Lung (tissue), 11 donors: ENCODE measurements at regions not wholly inside any gene's neighbourhood (a gene's known extent, or its start where the extent isn't known, plus 50 kb on each side); places are given as distances from the start of the nearest gene placed in this dataset.

Source experiments
- ATAC-seq: fragments of 200-7000 bp; cut with Tn5 transposase; one replicate; pipeline ENCODE4 v1.9.1; 2020; ENCODE audit warnings: moderate number of reproducible peaks; ENCODE audit not compliant: insufficient read depth, low FRiP score
- DNase-seq, 3 donors: peaks; one replicate each; pipeline ENCODE4 v3.0.0-alpha.2; 2013 to 2017
- H3K27ac ChIP-seq, 2 donors: one replicate each; pipeline ENCODE4 v1.5.1; 2013; ENCODE audit warnings: mild to moderate bottlenecking in 2 of 2, moderate library complexity in 2 of 2, control low read depth in 1 of 2, inconsistent platforms in 1 of 2, low read depth in 1 of 2, low read length in 1 of 2
- H3K27me3 ChIP-seq, 3 donors: one replicate each; pipeline ENCODE4 v1.5.1; 2013; ENCODE audit warnings: low read length in 2 of 3; ENCODE audit not compliant: control insufficient read depth in 3 of 3, insufficient read depth in 3 of 3
- H3K36me3 ChIP-seq, 4 donors: one replicate each; pipeline ENCODE4 v1.5.1; 2013; ENCODE audit warnings: low read length in 4 of 4, mild to moderate bottlenecking in 1 of 4, moderate library complexity in 1 of 4; ENCODE audit not compliant: control insufficient read depth in 4 of 4, insufficient read depth in 4 of 4
- H3K4me1 ChIP-seq, 5 donors: one replicate each; pipeline ENCODE4 v1.5.1; 2013; ENCODE audit warnings: low read length in 5 of 5, mild to moderate bottlenecking in 2 of 5, moderate library complexity in 1 of 5; ENCODE audit not compliant: control insufficient read depth in 5 of 5, insufficient read depth in 5 of 5
- H3K4me3 ChIP-seq: one replicate; pipeline ENCODE4 v1.5.1; 2013; ENCODE audit warnings: mild to moderate bottlenecking, control low read depth, moderate library complexity
- H3K9ac ChIP-seq, 2 donors: one replicate each; pipeline ENCODE4 v1.5.1; 2013; ENCODE audit warnings: low read length in 2 of 2, control low read depth in 1 of 2; ENCODE audit not compliant: insufficient read depth in 1 of 2
- H3K9me3 ChIP-seq, 4 donors: one replicate each; pipeline ENCODE4 v1.5.1; 2013; ENCODE audit warnings: low read length in 3 of 4, mild to moderate bottlenecking in 1 of 4, moderate library complexity in 1 of 4; ENCODE audit not compliant: control insufficient read depth in 4 of 4, insufficient read depth in 3 of 4
- CTCF ChIP-seq: IDR thresholded peaks from 2 replicates; pipeline ENCODE4 v1.5.1; 2012; ENCODE audit warnings: mild to moderate bottlenecking; ENCODE audit errors: control extremely low read depth, extremely low read depth
- WGBS, 2 donors: extraction: QIAGEN DNeasy Blood & Tissue Kit; methylation state at CpG; one replicate each; pipeline ENCODE4 v1.1.7; 2013; 5-methylcytosine and 5-hydroxymethylcytosine counted together
- donor health status: control.
- donor health status: control.
- donor health status: Bipolar disorder and iron deficiency.
- donor health status: healthy.
- donor health status: DM: yes; HTN: yes; CAD: no.

GRCh38 chr5:29042152-29042551 lies 2003.8 kb upstream of the CDH9 start:
- Histone ChIP-seq H3K27ac (no peak overlapping the region), H3K4me1 (no peaks in the 10 kb centered on the region), H3K9me3 (no peaks in the 10 kb centered on the region), H3K27me3 (no peaks in the 10 kb centered on the region), H3K9ac (no peak overlapping the region), H3K36me3 (no peaks in the 10 kb centered on the region), H3K4me3 (no peak overlapping the region)
- WGBS, 2 donors: 47 to 73% methylated on average over 4 of the region's 4 CpGs
- DNase-seq (no peak), ATAC-seq (no peak)
- no peak for TF ChIP-seq CTCF

DNA sequence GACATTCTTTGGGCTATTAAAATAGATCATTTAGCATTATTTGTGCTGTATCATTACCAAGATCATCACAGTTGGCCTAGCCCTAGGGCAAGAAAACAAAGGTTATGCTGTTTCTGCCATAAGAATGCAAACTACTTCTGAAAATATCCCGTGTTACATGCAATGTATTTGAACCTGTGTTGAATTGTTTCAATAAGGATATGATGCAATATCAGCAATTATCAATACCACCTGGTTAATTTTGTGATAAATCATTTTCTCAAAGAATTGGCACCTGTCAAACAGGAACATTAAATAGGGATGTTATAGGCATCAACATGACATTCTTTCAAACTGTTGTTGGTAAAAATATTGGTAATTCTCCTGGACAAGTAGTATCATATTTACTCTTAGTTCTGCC lies 2002.0 kb upstream of the CDH9 start:
- WGBS, 2 donors: 82 to 84% methylated on average over 1 of the region's 1 CpG
- Histone ChIP-seq H3K9ac (no peak overlapping the region), H3K4me3 (no peak overlapping the region), H3K36me3 (no peaks in the 10 kb centered on the region), H3K27me3 (no peaks in the 10 kb centered on the region), H3K4me1 (no peaks in the 10 kb centered on the region), H3K9me3 (no peaks in the 10 kb centered on the region), H3K27ac (no peak overlapping the region)
- TF ChIP-seq CTCF: no peak
- ATAC-seq (no peak), DNase-seq (no peak)

DNA sequence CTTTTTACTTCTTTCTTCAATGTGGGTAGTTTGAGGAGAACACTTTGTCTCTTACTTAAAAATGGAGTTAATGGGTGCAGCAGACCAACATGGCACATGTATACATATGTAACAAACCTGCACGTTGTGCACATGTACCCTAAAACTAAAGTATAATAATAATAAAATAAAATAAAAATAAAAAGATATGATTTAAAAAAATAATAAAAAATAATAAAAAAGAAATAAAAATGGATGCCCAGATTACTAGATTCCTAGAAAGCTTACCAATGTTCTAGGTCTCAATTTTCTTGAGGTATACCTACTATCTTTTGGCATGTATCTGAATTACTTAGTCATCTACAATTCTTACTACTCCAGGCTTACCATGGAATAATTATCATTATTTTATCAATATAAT lies 2001.6 kb upstream of the CDH9 start:
- Histone ChIP-seq H3K36me3 (no peaks in the 10 kb centered on the region), H3K27ac (no peak overlapping the region), H3K4me3 (no peak overlapping the region), H3K9ac (no peak overlapping the region), H3K4me1 (no peaks in the 10 kb centered on the region), H3K27me3 (no peaks in the 10 kb centered on the region), H3K9me3 (no peaks in the 10 kb centered on the region)
- ATAC-seq (no peak), DNase-seq (no peak)
- 63 to 83% methylated on average over 1 of the region's 1 CpG for WGBS, 2 donors
- no peak for TF ChIP-seq CTCF

GRCh38 chr5:29037716-29038115 lies 1999.3 kb upstream of the CDH9 start:
- 65 to 89% methylated on average over 3 of the region's 3 CpGs for WGBS, 2 donors
- Histone ChIP-seq H3K9ac (no peak overlapping the region), H3K27me3 (no peaks in the 10 kb centered on the region), H3K4me3 (no peak overlapping the region), H3K27ac (no peak overlapping the region), H3K36me3 (no peaks in the 10 kb centered on the region), H3K4me1 (no peaks in the 10 kb centered on the region), H3K9me3 (peaks cover 0 to 2% (median 0%) of the 10 kb centered on the region in 4 donors)
- ATAC-seq (no peak), DNase-seq (no peak)
- no peak for TF ChIP-seq CTCF
